ENCODE measurements at regions not wholly inside any gene's neighbourhood (a gene's known extent, or its start where the extent isn't known, plus 50 kb on each side); places are given as distances from the start of the nearest gene placed in this dataset.

GRCh38 chr7:112958775-112959174 lies 127.9 kb downstream of the GPR85 start (continued):
- TF ChIP-seq RAD21 (IDR thresholded peaks at IDR 0.05 in 1 of 2, conservative IDR thresholded peaks at IDR 0.05 in 1 of 2; ENCODE audit: low read depth in 2 of 2, low read length in 2 of 2), result no peak
- no peak for TF ChIP-seq KDM5A (IDR thresholded peaks at IDR 0.05; ENCODE audit: low read length)
- TF ChIP-seq EGR1 (IDR thresholded peaks at IDR 0.05; ENCODE audit: borderline replicate concordance, low read depth, low read length), result no peak
